ENCODE measurements at regions not wholly inside any gene's neighbourhood (a gene's known extent, or its start where the extent isn't known, plus 50 kb on each side); places are given as distances from the start of the nearest gene placed in this dataset.

DNA sequence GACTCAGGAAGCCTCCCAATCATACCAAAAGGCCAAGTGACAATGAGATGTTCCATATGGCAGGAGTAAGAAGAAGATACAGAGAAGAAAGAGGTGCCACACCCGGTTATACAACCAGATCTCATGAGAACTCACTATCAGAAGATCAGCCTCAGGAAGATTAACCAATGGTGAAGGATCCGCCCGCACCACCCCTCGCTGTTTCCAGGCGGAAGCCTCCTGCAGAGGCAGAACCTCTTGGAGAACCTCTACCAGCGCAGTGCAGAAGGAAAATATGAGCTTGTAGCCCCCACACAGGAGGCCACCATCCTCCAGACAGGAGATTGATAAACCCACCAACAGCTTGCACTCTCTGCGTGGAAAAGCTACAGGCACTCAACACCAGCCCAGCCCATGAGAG, 245.1 kb downstream of the POTED start:
- TF ChIP-seq, protein P1, sequence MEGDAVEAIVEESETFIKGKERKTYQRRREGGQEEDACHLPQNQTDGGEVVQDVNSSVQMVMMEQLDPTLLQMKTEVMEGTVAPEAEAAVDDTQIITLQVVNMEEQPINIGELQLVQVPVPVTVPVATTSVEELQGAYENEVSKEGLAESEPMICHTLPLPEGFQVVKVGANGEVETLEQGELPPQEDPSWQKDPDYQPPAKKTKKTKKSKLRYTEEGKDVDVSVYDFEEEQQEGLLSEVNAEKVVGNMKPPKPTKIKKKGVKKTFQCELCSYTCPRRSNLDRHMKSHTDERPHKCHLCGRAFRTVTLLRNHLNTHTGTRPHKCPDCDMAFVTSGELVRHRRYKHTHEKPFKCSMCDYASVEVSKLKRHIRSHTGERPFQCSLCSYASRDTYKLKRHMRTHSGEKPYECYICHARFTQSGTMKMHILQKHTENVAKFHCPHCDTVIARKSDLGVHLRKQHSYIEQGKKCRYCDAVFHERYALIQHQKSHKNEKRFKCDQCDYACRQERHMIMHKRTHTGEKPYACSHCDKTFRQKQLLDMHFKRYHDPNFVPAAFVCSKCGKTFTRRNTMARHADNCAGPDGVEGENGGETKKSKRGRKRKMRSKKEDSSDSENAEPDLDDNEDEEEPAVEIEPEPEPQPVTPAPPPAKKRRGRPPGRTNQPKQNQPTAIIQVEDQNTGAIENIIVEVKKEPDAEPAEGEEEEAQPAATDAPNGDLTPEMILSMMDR (IDR thresholded peaks at IDR 0.05): no peak
- no peak for TF ChIP-seq POLR2A (IDR thresholded peaks at IDR 0.05)

Data from testis (tissue), 2 donors.